WTC11 (cell line): ENCODE measurements at regions not wholly inside any gene's neighbourhood (a gene's known extent, or its start where the extent isn't known, plus 50 kb on each side); places are given as distances from the start of the nearest gene placed in this dataset.
A peak's percentile ranks its signal among the peaks of the same experiment; 100 is the strongest.

ENCODE experiments used
- ATAC-seq: fragments of 200-7000 bp; cut with Tn5 transposase; 2 replicates; pipeline ENCODE4 v1.10.0; 2021; ENCODE audit warnings: mild to moderate bottlenecking, moderate library complexity
- CTCF ChIA-PET: fragments of 300-600 bp; sonication (Branson Sonifier 250); formaldehyde crosslinking; loops from one replicate; lab custom pipeline; 2021; ENCODE audit warnings: antibody characterized with exemption; lab: Charles Lee
- POLR2A ChIA-PET: fragments of 350-600 bp; sonication (Branson Sonifier 250); formaldehyde crosslinking; loops from one replicate; lab custom pipeline; 2021; ENCODE audit warnings: antibody characterized with exemption; lab: Charles Lee
- DNase-seq: peaks from one replicate; pipeline ENCODE4 v3.0.0; 2021; ENCODE audit warnings: low spot score
- H3K27ac Mint-ChIP-seq: 2 replicates; pipeline ENCODE4 v1.8.0; 2021; ENCODE audit warnings: mixed read lengths
- H3K27me3 Mint-ChIP-seq: 2 replicates; pipeline ENCODE4 v1.8.0; 2021; ENCODE audit warnings: low read depth, mild to moderate bottlenecking, moderate library complexity, mixed read lengths
- H3K36me3 Mint-ChIP-seq: 2 replicates; pipeline ENCODE4 v1.8.0; 2021; ENCODE audit warnings: mixed read lengths
- H3K4me1 Mint-ChIP-seq: 2 replicates; pipeline ENCODE4 v1.8.0; 2022; ENCODE audit warnings: mixed read lengths
- H3K4me3 Mint-ChIP-seq: 2 replicates; pipeline ENCODE4 v1.8.0; 2021; ENCODE audit warnings: mild to moderate bottlenecking, moderate library complexity, mixed read lengths
- H3K9me3 Mint-ChIP-seq: 2 replicates; pipeline ENCODE4 v1.8.0; 2021; ENCODE audit warnings: mixed read lengths
- AR ChIP-seq: fragments of 250-450 bp; sonication (Bioruptor Pico); IDR thresholded peaks from 2 replicates; pipeline ENCODE4 v1.9.0; 2021; ENCODE audit warnings: mild to moderate bottlenecking
- CBFB ChIP-seq: sonication (generic); formaldehyde crosslinking; IDR thresholded peaks from 2 replicates; pipeline ENCODE4 v1.8.1; 2022; ENCODE audit warnings: mild to moderate bottlenecking, low read depth, missing genetic modification reagents
- CREB1 ChIP-seq: sonication (generic); formaldehyde crosslinking; IDR thresholded peaks from 2 replicates; pipeline ENCODE4 v1.8.0; 2023; ENCODE audit warnings: mild to moderate bottlenecking, missing genetic modification reagents
- CTCF ChIP-seq: fragments of 200-600 bp; IDR thresholded peaks from 2 replicates; pipeline ENCODE4 v1.8.0; 2022; ENCODE audit warnings: antibody characterized with exemption
- E2F5 ChIP-seq: sonication (generic); formaldehyde crosslinking; IDR thresholded peaks from 2 replicates; pipeline ENCODE4 v1.8.1; 2022; ENCODE audit warnings: mild to moderate bottlenecking, moderate library complexity, missing genetic modification reagents
- ERG ChIP-seq: fragments of 250-450 bp; sonication (Bioruptor Pico); IDR thresholded peaks from 2 replicates; pipeline ENCODE4 v1.8.0; 2021; ENCODE audit warnings: mild to moderate bottlenecking
- FOXP1 ChIP-seq: sonication (generic); formaldehyde crosslinking; IDR thresholded peaks from 2 replicates; pipeline ENCODE4 v1.8.0; 2022; ENCODE audit warnings: missing genetic modification reagents, mild to moderate bottlenecking, moderate library complexity, borderline replicate concordance
- GTF2I ChIP-seq: fragments of 250-450 bp; sonication (Bioruptor Pico); conservative IDR thresholded peaks from 2 replicates; pipeline ENCODE4 v1.4.0; 2021; ENCODE audit warnings: mild to moderate bottlenecking
- JUN ChIP-seq: sonication (generic); formaldehyde crosslinking; IDR thresholded peaks from 2 replicates; pipeline ENCODE4 v1.8.0; 2023; ENCODE audit warnings: mild to moderate bottlenecking, missing genetic modification reagents
- NFATC4 ChIP-seq: fragments of 250-450 bp; sonication (Bioruptor Pico); IDR thresholded peaks from 2 replicates; pipeline ENCODE4 v1.9.0; 2021; ENCODE audit warnings: mild to moderate bottlenecking
- NFYB ChIP-seq: sonication (generic); formaldehyde crosslinking; conservative IDR thresholded peaks from 2 replicates; pipeline ENCODE4 v1.8.0; 2022; ENCODE audit warnings: low read depth, missing genetic modification reagents
- OVOL2 ChIP-seq: fragments of 250-450 bp; sonication (Bioruptor Pico); IDR thresholded peaks from 2 replicates; pipeline ENCODE4 v1.9.0; 2021; ENCODE audit warnings: mild to moderate bottlenecking, borderline replicate concordance
- TEAD4 ChIP-seq: sonication (generic); formaldehyde crosslinking; IDR thresholded peaks from 2 replicates; pipeline ENCODE4 v1.8.0; 2022; ENCODE audit warnings: mild to moderate bottlenecking, missing genetic modification reagents
- ZNF219 ChIP-seq: sonication (generic); formaldehyde crosslinking; IDR thresholded peaks from 2 replicates; pipeline ENCODE4 v1.8.0; 2023; ENCODE audit warnings: missing genetic modification reagents, mild to moderate bottlenecking, borderline replicate concordance
- ZNF317 ChIP-seq: sonication (generic); formaldehyde crosslinking; IDR thresholded peaks from 2 replicates; pipeline ENCODE4 v1.8.1; 2023; ENCODE audit warnings: low read depth, mild to moderate bottlenecking, moderate library complexity, missing genetic modification reagents, borderline replicate concordance
- ZNF416 ChIP-seq: fragments of 250-450 bp; sonication (Bioruptor Pico); IDR thresholded peaks from 2 replicates; pipeline ENCODE4 v1.9.0; 2021; ENCODE audit warnings: mild to moderate bottlenecking, inconsistent platforms
- ZNF532 ChIP-seq: fragments of 250-450 bp; sonication (Bioruptor Pico); IDR thresholded peaks from 2 replicates; pipeline ENCODE4 v1.9.0; 2021; ENCODE audit warnings: mild to moderate bottlenecking, borderline replicate concordance
- TF ChIP-seq, protein P1 (sequence below): sonication (generic); formaldehyde crosslinking; IDR thresholded peaks from 2 replicates; pipeline ENCODE4 v1.8.1; 2022; ENCODE audit warnings: mild to moderate bottlenecking, missing genetic modification reagents, moderate library complexity, borderline replicate concordance
- TF ChIP-seq, protein P2 (sequence below): sonication (generic); formaldehyde crosslinking; IDR thresholded peaks from 2 replicates; pipeline ENCODE4 v1.8.1; 2023; ENCODE audit warnings: mild to moderate bottlenecking, missing genetic modification reagents, borderline replicate concordance

DNA sequence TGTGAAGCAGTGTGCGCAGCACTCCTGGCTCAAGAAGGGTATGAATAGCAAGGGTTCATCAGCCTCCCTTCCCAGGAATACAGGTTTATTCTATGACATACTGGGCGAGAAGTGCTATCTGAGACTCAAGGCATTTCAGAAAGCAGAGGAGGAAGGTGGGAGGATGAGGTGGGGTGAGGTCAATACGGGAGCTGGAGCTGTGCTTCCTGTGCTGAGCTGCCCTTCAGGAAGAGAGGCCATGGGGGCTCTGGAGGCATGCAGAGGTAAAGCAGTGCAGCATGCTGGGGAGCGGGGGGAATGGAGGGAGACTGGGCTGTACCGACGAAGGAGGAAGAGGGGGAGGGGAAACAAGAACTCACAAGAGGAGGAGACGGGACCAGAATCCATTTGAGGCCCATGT is 717.6 kb downstream of the PTPRU start:
- H3K4me3 Mint-ChIP-seq, result no peak overlapping the region
- H3K4me1 Mint-ChIP-seq, result peaks cover 15% of the 10 kb centered on the region
- H3K36me3 Mint-ChIP-seq, result no peaks in the 10 kb centered on the region
- ChIA-PET POLR2A (no interaction called here), CTCF (interaction anchor here (1.6 kb wide), 1 partner anchor 52 kb away, joined by 3 read pairs; no protein-coding TSS in a partner anchor)
- H3K9me3 Mint-ChIP-seq, result peaks cover 14% of the 10 kb centered on the region
- TF ChIP-seq CBFB (no peak), JUN (CRISPR knock-in tag) (no peak), NFATC4 (CRISPR knock-in tag) (no peak), ZNF416 (CRISPR knock-in tag) (no peak)
- no peak for DNase-seq
- peak; percentile 44; the same call in 1 of the 2 replicates for ATAC-seq
- no peaks in the 10 kb centered on the region for H3K27me3 Mint-ChIP-seq
- 0 out of 2 replicates have a peak overlapping the region, but pooled peaks have one; percentile 13 for H3K27ac Mint-ChIP-seq

DNA sequence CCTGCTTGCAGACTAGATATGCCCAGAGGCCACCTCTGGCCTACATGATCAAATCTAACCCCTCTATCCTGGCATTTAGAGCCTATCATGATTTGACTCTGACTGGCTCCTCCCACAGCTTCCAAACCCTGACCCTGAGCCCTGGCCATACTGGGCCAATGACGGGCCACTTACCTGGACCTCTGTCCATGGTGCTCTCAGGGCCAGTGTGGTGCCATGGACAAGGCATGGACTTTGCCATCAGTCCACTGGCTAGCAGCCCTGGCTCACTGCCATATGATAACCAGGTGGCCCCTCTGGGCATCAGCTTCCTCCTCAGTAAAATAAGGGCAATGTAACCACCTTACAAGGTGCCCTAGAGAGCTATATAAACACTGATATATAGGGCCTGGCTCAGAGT is 713.4 kb downstream of the PTPRU start:
- Mint-ChIP-seq H3K27ac (no peak overlapping the region), H3K4me1 (peaks cover 40% of the 10 kb centered on the region), H3K4me3 (no peak overlapping the region), H3K9me3 (peaks cover 10% of the 10 kb centered on the region), H3K36me3 (no peaks in the 10 kb centered on the region), H3K27me3 (peaks cover 2% of the 10 kb centered on the region)
- DNase-seq (no peak), ATAC-seq (no peak; the same call in 1 of the 2 replicates)
- CTCF ChIA-PET, result no interaction called here
- POLR2A ChIA-PET, result no interaction called here
- TF ChIP-seq CTCF, result no peak
- TF ChIP-seq CREB1 (CRISPR knock-in tag), result no peak
- TF ChIP-seq ZNF317, result no peak
- TF ChIP-seq ZNF532 (CRISPR knock-in tag), result no peak
- no peak for TF ChIP-seq ZNF219 (CRISPR knock-in tag)
- TF ChIP-seq, protein P1, sequence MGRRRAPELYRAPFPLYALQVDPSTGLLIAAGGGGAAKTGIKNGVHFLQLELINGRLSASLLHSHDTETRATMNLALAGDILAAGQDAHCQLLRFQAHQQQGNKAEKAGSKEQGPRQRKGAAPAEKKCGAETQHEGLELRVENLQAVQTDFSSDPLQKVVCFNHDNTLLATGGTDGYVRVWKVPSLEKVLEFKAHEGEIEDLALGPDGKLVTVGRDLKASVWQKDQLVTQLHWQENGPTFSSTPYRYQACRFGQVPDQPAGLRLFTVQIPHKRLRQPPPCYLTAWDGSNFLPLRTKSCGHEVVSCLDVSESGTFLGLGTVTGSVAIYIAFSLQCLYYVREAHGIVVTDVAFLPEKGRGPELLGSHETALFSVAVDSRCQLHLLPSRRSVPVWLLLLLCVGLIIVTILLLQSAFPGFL, result no peak
- no peak for TF ChIP-seq FOXP1 (CRISPR knock-in tag)
- TF ChIP-seq AR (CRISPR knock-in tag), result no peak
- no peak for TF ChIP-seq OVOL2 (CRISPR knock-in tag)
- TF ChIP-seq GTF2I (CRISPR knock-in tag), result no peak
- no peak for TF ChIP-seq E2F5 (CRISPR knock-in tag)
- TF ChIP-seq, protein P2, sequence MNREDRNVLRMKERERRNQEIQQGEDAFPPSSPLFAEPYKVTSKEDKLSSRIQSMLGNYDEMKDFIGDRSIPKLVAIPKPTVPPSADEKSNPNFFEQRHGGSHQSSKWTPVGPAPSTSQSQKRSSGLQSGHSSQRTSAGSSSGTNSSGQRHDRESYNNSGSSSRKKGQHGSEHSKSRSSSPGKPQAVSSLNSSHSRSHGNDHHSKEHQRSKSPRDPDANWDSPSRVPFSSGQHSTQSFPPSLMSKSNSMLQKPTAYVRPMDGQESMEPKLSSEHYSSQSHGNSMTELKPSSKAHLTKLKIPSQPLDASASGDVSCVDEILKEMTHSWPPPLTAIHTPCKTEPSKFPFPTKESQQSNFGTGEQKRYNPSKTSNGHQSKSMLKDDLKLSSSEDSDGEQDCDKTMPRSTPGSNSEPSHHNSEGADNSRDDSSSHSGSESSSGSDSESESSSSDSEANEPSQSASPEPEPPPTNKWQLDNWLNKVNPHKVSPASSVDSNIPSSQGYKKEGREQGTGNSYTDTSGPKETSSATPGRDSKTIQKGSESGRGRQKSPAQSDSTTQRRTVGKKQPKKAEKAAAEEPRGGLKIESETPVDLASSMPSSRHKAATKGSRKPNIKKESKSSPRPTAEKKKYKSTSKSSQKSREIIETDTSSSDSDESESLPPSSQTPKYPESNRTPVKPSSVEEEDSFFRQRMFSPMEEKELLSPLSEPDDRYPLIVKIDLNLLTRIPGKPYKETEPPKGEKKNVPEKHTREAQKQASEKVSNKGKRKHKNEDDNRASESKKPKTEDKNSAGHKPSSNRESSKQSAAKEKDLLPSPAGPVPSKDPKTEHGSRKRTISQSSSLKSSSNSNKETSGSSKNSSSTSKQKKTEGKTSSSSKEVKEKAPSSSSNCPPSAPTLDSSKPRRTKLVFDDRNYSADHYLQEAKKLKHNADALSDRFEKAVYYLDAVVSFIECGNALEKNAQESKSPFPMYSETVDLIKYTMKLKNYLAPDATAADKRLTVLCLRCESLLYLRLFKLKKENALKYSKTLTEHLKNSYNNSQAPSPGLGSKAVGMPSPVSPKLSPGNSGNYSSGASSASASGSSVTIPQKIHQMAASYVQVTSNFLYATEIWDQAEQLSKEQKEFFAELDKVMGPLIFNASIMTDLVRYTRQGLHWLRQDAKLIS (CRISPR knock-in tag), result no peak
- TF ChIP-seq ERG (CRISPR knock-in tag), result no peak
- no peak for TF ChIP-seq NFYB
- no peak for TF ChIP-seq TEAD4 (CRISPR knock-in tag)
